DND-41 (cell line): ENCODE measurements at regions not wholly inside any gene's neighbourhood (a gene's known extent, or its start where the extent isn't known, plus 50 kb on each side); places are given as distances from the start of the nearest gene placed in this dataset.

Source experiments
- ATAC-seq: fragments of 200-7000 bp; cut with Tn5 transposase; 3 replicates; pipeline ENCODE4 v1.9.1; 2021; ENCODE audit warnings: low read depth; ENCODE audit not compliant: insufficient read depth
- DNase-seq: peaks from one replicate; pipeline ENCODE4 v3.0.0-alpha.2; 2020
- H2AFZ ChIP-seq: 2 replicates; pipeline ENCODE4 v1.6.0; 2012; ENCODE audit warnings: low read depth, low read length
- H3K27ac ChIP-seq: 2 replicates; pipeline ENCODE4 v1.5.1; 2012; ENCODE audit warnings: low read length, inconsistent platforms
- H3K27me3 ChIP-seq: fragments of 200-600 bp; sonication (generic); 2 replicates; pipeline ENCODE4 v1.6.0; 2012; ENCODE audit warnings: low read length, mild to moderate bottlenecking, inconsistent platforms; ENCODE audit not compliant: insufficient read depth, poor library complexity
- H3K36me3 ChIP-seq: 2 replicates; pipeline ENCODE4 v1.5.1; 2012; ENCODE audit warnings: low read length, inconsistent platforms; ENCODE audit not compliant: insufficient read depth
- H3K4me1 ChIP-seq: 2 replicates; pipeline ENCODE4 v1.5.1; 2012; ENCODE audit warnings: mild to moderate bottlenecking, low read length; ENCODE audit not compliant: insufficient read depth
- H3K4me2 ChIP-seq: 2 replicates; pipeline ENCODE4 v1.6.0; 2012; ENCODE audit warnings: mild to moderate bottlenecking, moderate library complexity, low read length, inconsistent platforms; ENCODE audit not compliant: insufficient read depth
- H3K4me3 ChIP-seq, 2 experiments: fragments of 200-600 bp in 1 of 2; shearing (Covaris generic) in 1 of 2; 2 replicates each; pipeline ENCODE4 v1.5.1; 2012 to 2016; ENCODE audit warnings: inconsistent platforms in 2 of 2, low read length in 2 of 2, mild to moderate bottlenecking in 2 of 2, low read depth in 1 of 2, moderate library complexity in 1 of 2
- H3K79me2 ChIP-seq: 2 replicates; pipeline ENCODE4 v1.6.0; 2012; ENCODE audit warnings: low read length, inconsistent platforms; ENCODE audit not compliant: insufficient read depth
- H3K9ac ChIP-seq: 2 replicates; pipeline ENCODE4 v1.6.0; 2012; ENCODE audit warnings: low read depth, mild to moderate bottlenecking, inconsistent platforms, low read length, moderate library complexity
- H3K9me3 ChIP-seq: 2 replicates; pipeline ENCODE4 v1.5.1; 2012; ENCODE audit warnings: low read length, moderate library complexity, mild to moderate bottlenecking, inconsistent platforms; ENCODE audit not compliant: insufficient read depth, severe bottlenecking
- H4K20me1 ChIP-seq: 2 replicates; pipeline ENCODE4 v1.6.0; 2012; ENCODE audit warnings: low read length; ENCODE audit not compliant: insufficient read depth
- EZH2 ChIP-seq: IDR thresholded peaks from 3 replicates; pipeline ENCODE4 v1.6.1; 2012; ENCODE audit warnings: borderline replicate concordance, low read depth, mild to moderate bottlenecking, moderate library complexity, low read length, inconsistent platforms; ENCODE audit not compliant: severe bottlenecking
- TF ChIP-seq, protein P1 (sequence below): IDR thresholded peaks from 2 replicates; pipeline ENCODE4 v1.5.1; 2012; ENCODE audit warnings: borderline replicate concordance, low read length, moderate library complexity, mild to moderate bottlenecking; ENCODE audit not compliant: poor library complexity, severe bottlenecking; ENCODE audit errors: extremely low read depth

GRCh38 chr4:170729897-170730296, 640.1 kb upstream of the AADAT start:
- Histone ChIP-seq H3K36me3 (no peaks in the 10 kb centered on the region), H3K9me3 (no peaks in the 10 kb centered on the region), H3K4me1 (no peaks in the 10 kb centered on the region), H4K20me1 (no peaks in the 10 kb centered on the region), H2AFZ (no peak overlapping the region), H3K27ac (no peak overlapping the region), H3K4me2 (no peak overlapping the region), H3K27me3 (no peaks in the 10 kb centered on the region), H3K9ac (no peak overlapping the region), H3K79me2 (no peaks in the 10 kb centered on the region), H3K4me3 (no peak overlapping the region)
- ATAC-seq (no peak), DNase-seq (no peak)
- TF ChIP-seq EZH2, result no peak
- TF ChIP-seq, protein P1, sequence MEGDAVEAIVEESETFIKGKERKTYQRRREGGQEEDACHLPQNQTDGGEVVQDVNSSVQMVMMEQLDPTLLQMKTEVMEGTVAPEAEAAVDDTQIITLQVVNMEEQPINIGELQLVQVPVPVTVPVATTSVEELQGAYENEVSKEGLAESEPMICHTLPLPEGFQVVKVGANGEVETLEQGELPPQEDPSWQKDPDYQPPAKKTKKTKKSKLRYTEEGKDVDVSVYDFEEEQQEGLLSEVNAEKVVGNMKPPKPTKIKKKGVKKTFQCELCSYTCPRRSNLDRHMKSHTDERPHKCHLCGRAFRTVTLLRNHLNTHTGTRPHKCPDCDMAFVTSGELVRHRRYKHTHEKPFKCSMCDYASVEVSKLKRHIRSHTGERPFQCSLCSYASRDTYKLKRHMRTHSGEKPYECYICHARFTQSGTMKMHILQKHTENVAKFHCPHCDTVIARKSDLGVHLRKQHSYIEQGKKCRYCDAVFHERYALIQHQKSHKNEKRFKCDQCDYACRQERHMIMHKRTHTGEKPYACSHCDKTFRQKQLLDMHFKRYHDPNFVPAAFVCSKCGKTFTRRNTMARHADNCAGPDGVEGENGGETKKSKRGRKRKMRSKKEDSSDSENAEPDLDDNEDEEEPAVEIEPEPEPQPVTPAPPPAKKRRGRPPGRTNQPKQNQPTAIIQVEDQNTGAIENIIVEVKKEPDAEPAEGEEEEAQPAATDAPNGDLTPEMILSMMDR, result no peak

GRCh38 chr4:170729236-170729635, 639.5 kb upstream of the AADAT start:
- TF ChIP-seq, protein P1, result no peak
- TF ChIP-seq EZH2, result no peak
- DNase-seq, result no peak
- Histone ChIP-seq H3K4me2 (no peak overlapping the region), H3K9me3 (no peaks in the 10 kb centered on the region), H3K27ac (no peak overlapping the region), H3K27me3 (no peaks in the 10 kb centered on the region), H3K79me2 (no peaks in the 10 kb centered on the region), H3K9ac (no peak overlapping the region), H3K4me1 (no peaks in the 10 kb centered on the region), H2AFZ (no peak overlapping the region), H4K20me1 (no peaks in the 10 kb centered on the region), H3K36me3 (no peaks in the 10 kb centered on the region), H3K4me3 (no peak overlapping the region)
- ATAC-seq, result no peak

GRCh38 chr4:170724191-170724590, 634.4 kb upstream of the AADAT start:
- H4K20me1 ChIP-seq, result no peaks in the 10 kb centered on the region
- DNase-seq (no peak), ATAC-seq (no peak)
- no peak overlapping the region for H3K4me3 ChIP-seq
- no peak overlapping the region for H3K27ac ChIP-seq
- no peak overlapping the region for H3K4me2 ChIP-seq
- no peaks in the 10 kb centered on the region for H3K27me3 ChIP-seq
- H3K79me2 ChIP-seq, result no peaks in the 10 kb centered on the region
- TF ChIP-seq EZH2, result no peak
- TF ChIP-seq, protein P1, result no peak
- H3K9me3 ChIP-seq, result no peaks in the 10 kb centered on the region
- no peak overlapping the region for H2AFZ ChIP-seq
- H3K9ac ChIP-seq, result no peak overlapping the region
- no peaks in the 10 kb centered on the region for H3K4me1 ChIP-seq
- H3K36me3 ChIP-seq, result no peaks in the 10 kb centered on the region

- Histone ChIP-seq H3K4me2 (no peak overlapping the region), H4K20me1 (no peaks in the 10 kb centered on the region), H3K36me3 (no peaks in the 10 kb centered on the region), H3K9me3 (no peaks in the 10 kb centered on the region), H3K4me1 (no peaks in the 10 kb centered on the region), H3K27ac (no peak overlapping the region), H2AFZ (no peak overlapping the region), H3K27me3 (no peaks in the 10 kb centered on the region), H3K79me2 (no peaks in the 10 kb centered on the region), H3K9ac (no peak overlapping the region), H3K4me3 (no peak overlapping the region)
- ATAC-seq (no peak), DNase-seq (no peak)
- TF ChIP-seq EZH2, result no peak
- TF ChIP-seq, protein P1, result no peak
Measured at GRCh38 chr4:170723171-170723570, 633.4 kb upstream of the AADAT start.
